GM21576 (cell line): ENCODE measurements at regions not wholly inside any gene's neighbourhood (a gene's known extent, or its start where the extent isn't known, plus 50 kb on each side); places are given as distances from the start of the nearest gene placed in this dataset.
A peak's percentile ranks its signal among the peaks of the same experiment; 100 is the strongest.

Experiments
- ATAC-seq: cut with Tn5 transposase; IDR thresholded peaks from one replicate; pipeline ENCODE4 v1.9.1; 2021; ENCODE audit warnings: mild to moderate bottlenecking, moderate library complexity; ENCODE audit not compliant: unreplicated experiment

- no peak for ATAC-seq
Observed at GRCh38 chr11:29373725-29374124, 643.1 kb downstream of the KCNA4 start.

DNA sequence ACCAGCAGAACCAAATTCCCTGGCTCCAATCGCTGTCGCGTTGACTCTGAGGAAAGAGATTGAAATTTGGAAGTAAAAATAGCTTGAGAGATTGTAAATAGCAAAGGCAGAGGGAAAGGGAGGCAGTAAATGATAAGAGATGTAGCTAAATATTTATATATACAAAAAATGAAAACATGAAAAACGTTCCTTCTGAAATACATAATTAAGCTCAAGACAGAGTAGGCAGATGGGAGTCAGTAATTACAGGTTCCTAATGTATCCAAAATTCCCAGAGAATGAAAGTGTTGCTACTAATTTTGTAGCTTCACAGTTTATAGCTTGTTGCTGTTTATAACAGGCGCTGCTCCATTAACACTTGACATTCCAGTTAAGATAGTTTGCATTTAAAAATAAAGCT is 648.7 kb downstream of the KCNA4 start:
- no peak for ATAC-seq

DNA sequence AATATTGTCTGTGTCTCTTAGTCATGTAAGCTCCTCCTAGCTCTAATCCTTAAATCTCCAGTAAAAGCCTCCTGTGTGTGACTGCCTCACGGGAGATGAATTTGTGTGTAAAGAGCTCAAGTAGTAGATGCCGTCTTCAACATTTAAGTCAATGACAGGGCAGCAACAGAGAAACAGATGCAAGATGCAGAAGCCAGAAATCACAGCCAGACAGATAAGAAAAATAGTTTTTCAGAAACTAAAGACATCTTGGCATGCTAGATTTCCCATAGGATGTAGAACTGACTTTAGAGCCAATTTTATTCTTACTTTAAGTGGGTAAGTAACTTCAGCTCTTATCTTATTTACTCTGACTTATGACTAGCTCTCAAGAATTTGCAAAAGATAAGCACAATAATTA is 652.8 kb downstream of the KCNA4 start:
- ATAC-seq: no peak

DNA sequence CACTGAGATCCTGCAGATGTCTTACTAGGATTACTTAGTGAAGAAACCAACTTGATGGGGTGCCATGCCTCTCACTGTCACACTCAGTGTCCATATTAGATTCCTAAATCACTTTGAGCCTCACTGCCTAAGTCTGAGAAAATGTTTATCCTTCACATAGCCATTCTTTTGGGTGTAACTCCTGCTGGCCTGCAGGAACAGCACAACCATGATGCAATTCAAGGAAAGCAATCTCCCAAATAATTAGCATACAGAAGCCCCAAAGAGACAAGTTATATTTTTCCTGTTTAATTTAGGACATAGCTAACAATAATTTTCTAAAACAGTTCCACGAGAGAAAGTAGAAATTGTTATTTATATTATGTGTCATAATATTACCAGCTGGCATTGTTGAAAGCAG is 655.5 kb downstream of the KCNA4 start:
- ATAC-seq: no peak

- ATAC-seq: no peak
Observed at GRCh38 chr11:29353833-29354232, 663.0 kb downstream of the KCNA4 start.

DNA sequence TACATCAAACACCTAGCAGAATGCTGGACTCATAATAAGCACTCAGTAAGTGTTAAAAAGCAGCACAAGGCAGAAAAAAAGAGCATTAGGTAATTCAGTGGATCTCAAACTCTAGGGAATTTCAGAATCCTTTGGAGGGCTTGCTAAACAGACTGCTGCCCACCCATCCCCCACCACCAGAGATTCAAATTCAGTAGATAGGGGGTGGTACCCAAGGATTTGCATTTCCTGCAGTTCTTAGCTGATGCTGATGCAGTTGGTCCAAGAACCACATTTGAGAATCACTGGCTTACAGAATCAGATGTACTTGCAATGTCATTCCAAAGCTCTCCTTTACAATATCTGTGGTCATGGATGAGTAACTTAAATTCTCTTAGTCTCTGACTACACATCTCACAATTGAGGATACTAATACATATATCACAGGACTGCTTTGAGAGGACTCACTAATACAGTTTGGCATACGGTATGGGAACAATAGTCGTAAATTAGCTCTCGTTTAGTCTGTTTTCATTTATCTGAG is 664.5 kb downstream of the KCNA4 start:
- ATAC-seq: no peak

GRCh38 chr11:29351301-29351873 is 665.4 kb downstream of the KCNA4 start:
- no peak for ATAC-seq

DNA sequence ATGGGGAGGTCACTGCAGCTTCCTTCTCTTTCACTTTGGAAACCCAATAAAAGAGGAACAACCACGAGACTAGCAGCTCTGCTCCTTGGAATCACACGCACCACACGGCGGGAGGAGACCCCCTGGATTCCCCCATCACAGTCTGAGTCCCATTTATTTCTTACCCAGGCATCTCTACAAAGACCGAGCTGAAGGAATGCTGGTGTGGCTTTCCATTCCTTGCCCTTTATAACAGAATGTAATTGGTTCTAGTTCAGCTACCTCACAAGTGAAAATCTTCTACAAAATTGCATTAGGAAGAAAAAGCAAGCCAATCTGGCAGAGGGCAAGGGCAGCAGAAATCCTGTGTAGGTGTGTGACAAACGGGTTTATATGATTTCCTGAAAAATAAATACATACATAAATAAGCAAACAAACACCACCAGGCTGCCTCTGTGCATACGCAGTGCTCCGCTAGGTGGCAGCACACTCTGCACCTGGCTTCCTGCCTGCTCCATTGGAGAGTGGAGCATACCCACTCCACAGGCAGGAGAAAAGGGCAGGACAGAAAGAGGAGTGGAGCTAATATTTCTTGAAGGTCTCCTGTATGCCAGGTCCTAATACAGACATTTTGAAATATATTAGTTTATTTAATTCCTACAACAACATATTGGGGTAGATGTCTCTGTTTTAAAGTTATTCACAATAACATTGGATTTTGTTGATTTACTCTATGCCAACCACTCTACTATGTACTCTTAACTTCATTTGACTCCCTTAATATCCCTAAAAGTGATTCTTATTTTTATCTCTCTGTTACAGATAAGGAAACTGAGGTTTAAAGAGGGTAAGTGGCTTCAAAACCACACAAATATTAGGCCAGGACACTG is 673.1 kb downstream of the KCNA4 start:
- peak; percentile 95 for ATAC-seq

GRCh38 chr11:29336727-29337575 is 679.9 kb downstream of the KCNA4 start:
- ATAC-seq: no peak

GRCh38 chr11:29334776-29335130 is 682.1 kb downstream of the KCNA4 start:
- ATAC-seq: no peak

DNA sequence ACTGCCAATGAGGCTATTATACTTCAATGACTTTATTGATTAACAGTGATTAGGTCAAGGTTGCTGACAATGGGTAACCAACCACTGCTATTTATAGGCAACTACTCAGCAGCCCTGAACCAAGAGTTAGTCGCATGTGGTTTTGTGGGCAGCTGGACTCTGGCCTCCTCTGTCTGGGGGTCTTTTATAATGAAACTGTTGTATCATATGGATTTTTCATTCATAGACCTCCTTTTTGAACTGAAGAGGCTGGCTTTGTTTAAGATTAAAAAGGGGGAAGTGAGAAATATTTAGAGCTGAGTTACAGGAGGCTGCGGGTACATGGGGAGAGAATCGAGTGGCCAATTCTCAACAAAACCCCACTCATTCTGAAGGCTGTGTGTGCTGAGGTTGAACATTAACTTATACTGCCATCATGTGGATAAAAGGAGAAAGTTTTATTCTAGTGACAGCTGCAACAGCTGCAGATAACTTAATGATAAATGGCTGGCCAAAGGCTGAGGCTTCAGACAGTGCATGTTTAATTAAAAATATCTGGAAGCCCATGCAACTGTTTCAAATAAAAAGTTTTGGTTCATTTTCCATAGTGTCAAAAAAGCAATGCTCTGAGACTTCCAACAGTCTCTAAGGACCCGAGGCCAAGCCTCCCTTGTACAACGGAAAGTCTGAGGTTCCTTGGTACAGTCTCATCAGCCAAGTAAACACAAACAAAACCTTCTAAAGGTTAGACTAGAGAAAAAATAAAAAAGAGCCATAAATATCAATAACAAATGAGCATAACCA is 682.6 kb downstream of the KCNA4 start:
- ATAC-seq: peak; percentile 83

DNA sequence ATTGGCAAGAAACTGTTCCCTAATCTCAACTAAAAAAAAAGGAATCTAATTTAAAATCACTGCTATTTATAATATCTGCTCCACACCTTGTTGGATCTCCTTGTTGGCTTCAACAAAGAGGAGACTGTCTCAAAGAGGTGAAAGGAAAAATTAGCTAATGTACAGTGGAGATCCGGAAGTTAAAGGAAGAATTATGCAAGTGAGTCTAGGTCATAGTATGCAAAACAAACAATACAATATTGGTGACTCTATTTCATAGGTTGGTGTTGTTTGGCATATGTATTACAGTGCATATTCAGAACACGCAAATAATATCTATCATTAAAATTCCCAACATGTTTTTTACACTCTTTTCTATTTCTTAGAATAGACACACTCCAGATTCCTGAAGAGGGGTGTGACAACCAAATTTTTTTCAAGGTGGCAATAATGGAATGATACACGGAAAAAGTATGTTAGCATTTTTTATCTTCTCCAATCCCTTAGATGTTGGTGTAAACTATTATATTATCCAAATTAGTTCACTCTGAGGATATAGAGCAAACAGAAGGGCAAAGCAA is 685.3 kb downstream of the KCNA4 start:
- no peak for ATAC-seq

GRCh38 chr11:29328961-29329441 is 687.8 kb downstream of the KCNA4 start:
- ATAC-seq: no peak

- ATAC-seq: no peak
Observed at GRCh38 chr11:29327891-29328290, 688.9 kb downstream of the KCNA4 start.

- no peak for ATAC-seq
Observed at GRCh38 chr11:29326757-29327156, 690.1 kb downstream of the KCNA4 start.

DNA sequence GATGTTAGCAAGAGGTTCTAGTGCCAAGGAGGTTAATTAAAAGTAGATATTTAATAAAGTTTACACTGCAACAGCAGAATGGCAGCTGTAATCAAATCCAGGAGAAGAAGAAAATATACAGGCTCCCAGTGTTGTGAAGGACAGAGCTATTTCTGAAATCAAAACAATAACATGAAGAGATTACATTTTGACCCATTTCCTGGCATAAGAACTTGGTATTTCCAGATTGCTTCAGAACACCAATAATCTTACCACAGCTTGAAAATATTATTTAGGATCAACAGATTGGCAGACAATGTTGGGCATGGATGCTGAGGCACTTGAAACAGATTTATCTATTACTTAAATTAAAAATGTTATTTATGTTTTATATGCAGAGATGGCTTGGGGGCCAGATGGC is 692.5 kb downstream of the KCNA4 start:
- ATAC-seq: no peak

GRCh38 chr11:29321293-29322132 is 695.3 kb downstream of the KCNA4 start:
- ATAC-seq: no peak

- ATAC-seq: no peak
Observed at GRCh38 chr11:29320196-29320595, 696.6 kb downstream of the KCNA4 start.

DNA sequence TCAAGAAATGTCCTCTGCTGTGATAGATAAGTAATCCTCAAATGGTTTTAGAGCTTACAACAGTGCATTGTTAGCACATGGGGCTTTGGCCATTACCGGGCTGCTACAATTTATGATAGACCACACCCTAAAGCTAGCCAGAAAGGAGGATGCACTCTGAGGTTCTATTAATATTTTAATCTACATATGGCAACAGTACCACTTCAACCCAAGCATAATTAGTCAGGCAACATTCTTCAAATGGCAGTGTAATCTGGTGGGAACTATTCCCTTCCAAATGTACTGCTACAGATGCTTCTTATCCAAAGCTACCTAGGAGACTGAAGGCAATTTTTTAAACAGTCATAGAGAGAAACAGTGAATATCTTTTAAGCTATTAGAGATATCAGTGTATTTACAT is 697.6 kb downstream of the KCNA4 start:
- ATAC-seq: no peak
